H1 (cell line): ENCODE measurements at regions not wholly inside any gene's neighbourhood (a gene's known extent, or its start where the extent isn't known, plus 50 kb on each side); places are given as distances from the start of the nearest gene placed in this dataset.

Experiments
- CTCF ChIA-PET: fragments of 300-600 bp; sonication (Branson Sonifier 250); formaldehyde crosslinking; loops from one replicate; lab custom pipeline; 2021; ENCODE audit not compliant: partially characterized antibody; lab: Charles Lee
- POLR2A ChIA-PET: fragments of 300-600 bp; sonication (Branson Sonifier 250); formaldehyde crosslinking; loops from one replicate; lab custom pipeline; 2021; ENCODE audit warnings: inconsistent platforms; ENCODE audit not compliant: partially characterized antibody; lab: Charles Lee
- DNase-seq, 2 experiments: peaks; one replicate each; pipeline versions ENCODE4 v3.0.0 to v3.0.0-alpha.2; 2010 to 2022; ENCODE audit warnings: low spot score in 2 of 2, low read depth in 1 of 2, mixed read lengths in 1 of 2
- FAIRE-seq: peaks from 2 replicates; lab custom pipeline; 2011; peaks lifted over from hg19 to GRCh38; lab: Jason Lieb, UNC
- H2AFZ ChIP-seq: 2 replicates; pipeline ENCODE4 v1.8.1; 2012; ENCODE audit warnings: low read length, inconsistent platforms
- H2AK5ac ChIP-seq: 2 replicates; pipeline ENCODE4 v1.6.1; 2013; ENCODE audit warnings: low read depth, low read length
- H2BK120ac ChIP-seq: replicated peaks from 2 replicates; pipeline ENCODE3; 2013; ENCODE audit warnings: low read depth, low read length, inconsistent platforms
- H2BK12ac ChIP-seq: 2 replicates; pipeline ENCODE4 v1.6.1; 2013; ENCODE audit warnings: low read depth, low read length
- H2BK15ac ChIP-seq: 2 replicates; pipeline ENCODE4 v1.6.1; 2013; ENCODE audit warnings: low read length
- H2BK20ac ChIP-seq: 2 replicates; pipeline ENCODE4 v1.6.1; 2013; ENCODE audit warnings: low read length
- H2BK5ac ChIP-seq: 2 replicates; pipeline ENCODE4 v1.6.1; 2013; ENCODE audit warnings: low read depth, low read length
- H3K14ac ChIP-seq: 2 replicates; pipeline ENCODE4 v1.6.1; 2013; ENCODE audit warnings: inconsistent platforms; ENCODE audit not compliant: insufficient read length
- H3K18ac ChIP-seq: 2 replicates; pipeline ENCODE4 v1.6.1; 2013; ENCODE audit warnings: low read length; ENCODE audit errors: extremely low read depth
- H3K23ac ChIP-seq: 2 replicates; pipeline ENCODE4 v1.6.1; 2013; ENCODE audit warnings: inconsistent platforms; ENCODE audit not compliant: insufficient read length
- H3K23me2 ChIP-seq: 2 replicates; pipeline ENCODE4 v1.6.1; 2013; ENCODE audit warnings: low read depth, low read length
- H3K27ac ChIP-seq: 2 replicates; pipeline ENCODE4 v1.6.1; 2011; ENCODE audit warnings: low read depth, low read length, inconsistent platforms
- H3K27me3 ChIP-seq, 4 experiments: replicated peaks in 1 of 4; 1 replicate in 1 of 4; 2 replicates in 3 of 4; pipeline versions ENCODE4 v1.6.1 to v1.8.1; 2011 to 2013; ENCODE audit warnings: low read length in 3 of 4, mild to moderate bottlenecking in 3 of 4, inconsistent platforms in 2 of 4, mixed read lengths in 2 of 4, moderate library complexity in 1 of 4; ENCODE audit not compliant: control insufficient read depth in 3 of 4, insufficient read depth in 3 of 4; ENCODE audit errors: extremely low read depth in 1 of 4
- H3K36me3 ChIP-seq, 4 experiments: 2 replicates each; pipeline versions ENCODE4 v1.6.1 to v1.8.1; 2011 to 2013; ENCODE audit warnings: mild to moderate bottlenecking in 4 of 4, low read length in 3 of 4, moderate library complexity in 2 of 4, control low read depth in 1 of 4, inconsistent platforms in 1 of 4; ENCODE audit not compliant: insufficient read depth in 4 of 4, control insufficient read depth in 2 of 4
- H3K4ac ChIP-seq: replicated peaks from 2 replicates; pipeline ENCODE3; 2013; ENCODE audit warnings: low read length, low read depth, mixed read lengths, inconsistent platforms; ENCODE audit not compliant: insufficient read length
- H3K4me1 ChIP-seq, 4 experiments: replicated peaks in 1 of 4; 1 replicate in 1 of 4; 2 replicates in 3 of 4; pipeline versions ENCODE4 v1.6.1 to v1.8.1; 2011 to 2013; ENCODE audit warnings: low read length in 3 of 4, inconsistent platforms in 2 of 4, mixed read lengths in 1 of 4; ENCODE audit not compliant: insufficient read depth in 4 of 4, control insufficient read depth in 3 of 4
- H3K4me2 ChIP-seq, 2 experiments: 2 replicates each; pipeline versions ENCODE4 v1.6.1 to v1.8.1; 2011 to 2013; ENCODE audit warnings: low read depth in 2 of 2, low read length in 2 of 2, control low read depth in 1 of 2, inconsistent platforms in 1 of 2, mild to moderate bottlenecking in 1 of 2; ENCODE audit not compliant: insufficient read depth in 1 of 2
- H3K4me3 ChIP-seq, 4 experiments: fragments of 200-600, 300-600 bp in 1 of 4; sonication (generic), shearing (Covaris generic), sonication (Bioruptor Twin) in 1 of 4; 2 replicates each; pipeline versions ENCODE4 v1.5.1 to v1.8.1; 2011 to 2016; ENCODE audit warnings: low read length in 4 of 4, low read depth in 3 of 4, control low read depth in 2 of 4, inconsistent platforms in 2 of 4, mild to moderate bottlenecking in 2 of 4, mixed read lengths in 1 of 4, moderate library complexity in 1 of 4; ENCODE audit not compliant: insufficient read depth in 2 of 4; ENCODE audit errors: extremely low read depth in 1 of 4
- H3K56ac ChIP-seq: replicated peaks from 2 replicates; pipeline ENCODE3; 2013; ENCODE audit warnings: low read depth, mild to moderate bottlenecking, mixed read lengths, low read length, inconsistent platforms; ENCODE audit not compliant: insufficient read length
- H3K79me1 ChIP-seq: 2 replicates; pipeline ENCODE4 v1.6.1; 2013; ENCODE audit warnings: low read depth, low read length, control low read depth
- H3K79me2 ChIP-seq, 2 experiments: 2 replicates each; pipeline versions ENCODE4 v1.6.1 to v1.8.1; 2012 to 2013; ENCODE audit warnings: low read length in 2 of 2, mild to moderate bottlenecking in 2 of 2, inconsistent platforms in 1 of 2; ENCODE audit not compliant: insufficient read depth in 2 of 2, control insufficient read depth in 1 of 2
- H3K9ac ChIP-seq, 4 experiments: replicated peaks in 1 of 4; 1 replicate in 1 of 4; 2 replicates in 3 of 4; pipeline versions ENCODE4 v1.6.1 to v1.8.1; 2011 to 2013; ENCODE audit warnings: low read depth in 3 of 4, low read length in 3 of 4, control low read depth in 2 of 4, mild to moderate bottlenecking in 2 of 4, moderate library complexity in 2 of 4, inconsistent platforms in 1 of 4; ENCODE audit errors: extremely low read depth in 1 of 4
- H3K9me3 ChIP-seq, 2 experiments: 2 replicates each; pipeline versions ENCODE4 v1.6.1 to v1.8.1; 2012 to 2013; ENCODE audit warnings: mild to moderate bottlenecking in 2 of 2, moderate library complexity in 2 of 2, control low read depth in 1 of 2, inconsistent platforms in 1 of 2, low read depth in 1 of 2, low read length in 1 of 2, mixed read lengths in 1 of 2; ENCODE audit not compliant: insufficient read depth in 2 of 2
- H4K20me1 ChIP-seq, 2 experiments: replicated peaks in 1 of 2; 2 replicates each; pipeline versions ENCODE3 to v1.8.1; 2011 to 2013; ENCODE audit warnings: inconsistent platforms in 2 of 2, low read length in 2 of 2, mild to moderate bottlenecking in 1 of 2; ENCODE audit not compliant: insufficient read depth in 2 of 2, control insufficient read depth in 1 of 2
- H4K5ac ChIP-seq: 2 replicates; pipeline ENCODE4 v1.6.1; 2013; ENCODE audit warnings: low read length, low read depth, mixed read lengths, inconsistent platforms; ENCODE audit not compliant: insufficient read length
- H4K8ac ChIP-seq: 2 replicates; pipeline ENCODE4 v1.8.0; 2013; ENCODE audit warnings: mild to moderate bottlenecking, moderate library complexity, low read length, inconsistent platforms; ENCODE audit not compliant: insufficient read depth; ENCODE audit errors: extremely low read depth
- H4K91ac ChIP-seq: replicated peaks from 2 replicates; pipeline ENCODE3; 2013; ENCODE audit warnings: low read length, mixed read lengths, inconsistent platforms; ENCODE audit not compliant: insufficient read length
- BRCA1 ChIP-seq: IDR thresholded peaks from 2 replicates; pipeline ENCODE4 v1.6.1; 2012; ENCODE audit warnings: low read depth, low read length, improper control_type of control experiment
- FOSL1 ChIP-seq: IDR thresholded peaks from 2 replicates; pipeline ENCODE4 v1.6.1; 2011; ENCODE audit warnings: mild to moderate bottlenecking, low read depth, low read length, moderate library complexity; ENCODE audit not compliant: insufficient read depth
- GABPA ChIP-seq: IDR thresholded peaks from 2 replicates; pipeline ENCODE4 v1.6.1; 2011; ENCODE audit warnings: mild to moderate bottlenecking, low read length, moderate library complexity, borderline replicate concordance; ENCODE audit not compliant: insufficient read depth
- KDM4A ChIP-seq: IDR thresholded peaks from one replicate; pipeline ENCODE4 v1.7.1; 2012; ENCODE audit warnings: low read depth, mild to moderate bottlenecking, moderate library complexity, low read length, inconsistent platforms; ENCODE audit not compliant: severe bottlenecking
- MAFK ChIP-seq: IDR thresholded peaks from 2 replicates; pipeline ENCODE4 v1.6.1; 2012; ENCODE audit warnings: low read depth, mild to moderate bottlenecking, improper control_type of control experiment, low read length
- NANOG ChIP-seq: IDR thresholded peaks from 2 replicates; pipeline ENCODE4 v1.6.1; 2011; ENCODE audit warnings: low read length, low read depth, mild to moderate bottlenecking, inconsistent platforms; ENCODE audit not compliant: insufficient read depth, poor library complexity, severe bottlenecking
- POU5F1 ChIP-seq: IDR thresholded peaks from 2 replicates; pipeline ENCODE4 v1.6.1; 2011; ENCODE audit warnings: low read depth, mild to moderate bottlenecking, low read length, moderate library complexity
- RBBP5 ChIP-seq: IDR thresholded peaks from 2 replicates; pipeline ENCODE4 v1.7.1; 2012; ENCODE audit warnings: low read depth, mild to moderate bottlenecking, inconsistent platforms, low read length, moderate library complexity, borderline replicate concordance
- SRF ChIP-seq: IDR thresholded peaks from 2 replicates; pipeline ENCODE4 v1.6.1; 2011; ENCODE audit warnings: mild to moderate bottlenecking, low read depth, low read length, moderate library complexity
- SUZ12 ChIP-seq: fragments of 200-600 bp; sonication (generic); IDR thresholded peaks from 2 replicates; pipeline ENCODE4 v1.6.1; 2012; ENCODE audit warnings: mild to moderate bottlenecking, inconsistent platforms, low read length, moderate library complexity, mixed read lengths
- YY1 ChIP-seq: IDR thresholded peaks from 2 replicates; pipeline ENCODE4 v1.6.1; 2011; ENCODE audit warnings: low read depth, mild to moderate bottlenecking, low read length

- H3K9me3 ChIP-seq: peaks cover 18 to 19% of the 10 kb centered on the region in 2 experiments; a peak in 2 of 4 replicates
- H3K23ac ChIP-seq: no peak overlapping the region
- H2BK15ac ChIP-seq: no peak overlapping the region
- no peak overlapping the region for H3K14ac ChIP-seq
- no peak for FAIRE-seq
- H2AK5ac ChIP-seq: no peak overlapping the region
- H2AFZ ChIP-seq: no peak overlapping the region
- H3K79me2 ChIP-seq: no peaks in the 10 kb centered on the region
- no peaks in the 10 kb centered on the region for H3K23me2 ChIP-seq
- H3K27me3 ChIP-seq: no peaks in the 10 kb centered on the region
- no peak overlapping the region for H3K56ac ChIP-seq
- no peak overlapping the region for H2BK20ac ChIP-seq
- ChIA-PET CTCF (no interaction called here), POLR2A (no interaction called here)
- H3K27ac ChIP-seq: no peak overlapping the region
- H4K20me1 ChIP-seq: no peaks in the 10 kb centered on the region
- no peaks in the 10 kb centered on the region for H3K36me3 ChIP-seq
- H2BK12ac ChIP-seq: no peak overlapping the region
- TF ChIP-seq SRF (no peak), GABPA (no peak), MAFK (no peak), KDM4A (no peak), YY1 (no peak), BRCA1 (no peak), NANOG (no peak), SUZ12 (no peak), POU5F1 (no peak), FOSL1 (no peak), RBBP5 (no peak)
- H4K8ac ChIP-seq: no peak overlapping the region
- H2BK5ac ChIP-seq: no peak overlapping the region
- DNase-seq: no peak
- H3K4me3 ChIP-seq: no peak overlapping the region
- H3K79me1 ChIP-seq: no peaks in the 10 kb centered on the region
- no peaks in the 10 kb centered on the region for H3K4me1 ChIP-seq
- no peak overlapping the region for H3K4me2 ChIP-seq
- H3K18ac ChIP-seq: no peak overlapping the region
- H4K5ac ChIP-seq: no peak overlapping the region
- H2BK120ac ChIP-seq: no peak overlapping the region
- no peak overlapping the region for H4K91ac ChIP-seq
- H3K9ac ChIP-seq: no peak overlapping the region
- H3K4ac ChIP-seq: no peak overlapping the region
Measured at GRCh38 chr4:19254486-19254885, 997.2 kb upstream of the SLIT2 start.
